ENCODE measurements at regions not wholly inside any gene's neighbourhood (a gene's known extent, or its start where the extent isn't known, plus 50 kb on each side); places are given as distances from the start of the nearest gene placed in this dataset.
"Not testable (repeated sequence)": the region's sequence is repeated elsewhere in the genome, so short reads cannot be mapped to it uniquely, and the experiment has no call there.

DNA sequence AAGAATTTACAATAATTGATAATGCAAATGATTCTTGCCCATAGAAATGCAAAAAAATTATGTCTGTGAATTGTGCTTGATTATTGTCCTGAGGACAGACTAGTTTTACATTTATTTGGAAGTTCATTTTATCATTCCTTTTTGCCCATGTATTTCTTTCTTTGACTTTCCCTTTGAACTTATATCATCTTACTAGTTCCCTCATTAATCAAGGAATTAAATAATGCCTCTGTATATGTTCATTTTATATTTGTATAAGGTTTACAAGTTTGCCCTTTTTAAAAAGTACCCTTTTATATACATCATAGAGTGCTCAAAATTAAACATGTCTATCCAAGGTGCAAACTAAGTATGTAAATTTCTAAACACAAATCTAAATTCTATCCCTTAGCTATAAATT lies 501.6 kb downstream of the NTRK2 start:
- no peak overlapping the region for H3K4me3 ChIP-seq (replicated peaks; ENCODE audit: low read depth, low read length)
- DNase-seq (ENCODE audit: extremely low read depth, low read depth), result no peak
- TF ChIP-seq, protein P1, sequence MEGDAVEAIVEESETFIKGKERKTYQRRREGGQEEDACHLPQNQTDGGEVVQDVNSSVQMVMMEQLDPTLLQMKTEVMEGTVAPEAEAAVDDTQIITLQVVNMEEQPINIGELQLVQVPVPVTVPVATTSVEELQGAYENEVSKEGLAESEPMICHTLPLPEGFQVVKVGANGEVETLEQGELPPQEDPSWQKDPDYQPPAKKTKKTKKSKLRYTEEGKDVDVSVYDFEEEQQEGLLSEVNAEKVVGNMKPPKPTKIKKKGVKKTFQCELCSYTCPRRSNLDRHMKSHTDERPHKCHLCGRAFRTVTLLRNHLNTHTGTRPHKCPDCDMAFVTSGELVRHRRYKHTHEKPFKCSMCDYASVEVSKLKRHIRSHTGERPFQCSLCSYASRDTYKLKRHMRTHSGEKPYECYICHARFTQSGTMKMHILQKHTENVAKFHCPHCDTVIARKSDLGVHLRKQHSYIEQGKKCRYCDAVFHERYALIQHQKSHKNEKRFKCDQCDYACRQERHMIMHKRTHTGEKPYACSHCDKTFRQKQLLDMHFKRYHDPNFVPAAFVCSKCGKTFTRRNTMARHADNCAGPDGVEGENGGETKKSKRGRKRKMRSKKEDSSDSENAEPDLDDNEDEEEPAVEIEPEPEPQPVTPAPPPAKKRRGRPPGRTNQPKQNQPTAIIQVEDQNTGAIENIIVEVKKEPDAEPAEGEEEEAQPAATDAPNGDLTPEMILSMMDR (IDR thresholded peaks at IDR 0.05; ENCODE audit: low read depth, low read length, missing control alignments), result no peak

DNA sequence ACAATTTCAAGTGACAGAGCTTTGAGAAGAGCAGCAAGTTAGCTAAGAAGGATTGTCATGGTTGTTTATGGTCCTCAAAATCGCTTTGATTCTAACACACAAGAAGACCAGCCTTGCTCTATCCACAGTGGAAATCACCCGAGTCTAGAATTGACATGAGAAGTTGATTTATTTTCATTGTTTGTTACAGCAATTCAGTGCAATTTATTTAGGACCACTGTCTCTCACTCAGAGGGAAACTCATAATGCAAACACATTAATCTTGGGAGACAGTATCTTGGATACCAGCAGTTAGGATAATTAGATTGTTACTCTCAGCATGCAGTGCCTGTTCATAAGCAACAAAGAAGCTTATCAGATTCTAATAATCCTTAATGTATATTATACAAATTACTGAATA lies 498.9 kb downstream of the NTRK2 start:
- no peak overlapping the region for H3K4me3 ChIP-seq (replicated peaks; ENCODE audit: low read depth, low read length)
- DNase-seq (ENCODE audit: extremely low read depth, low read depth), result no peak
- TF ChIP-seq, protein P1 (IDR thresholded peaks at IDR 0.05; ENCODE audit: low read depth, low read length, missing control alignments), result no peak

DNA sequence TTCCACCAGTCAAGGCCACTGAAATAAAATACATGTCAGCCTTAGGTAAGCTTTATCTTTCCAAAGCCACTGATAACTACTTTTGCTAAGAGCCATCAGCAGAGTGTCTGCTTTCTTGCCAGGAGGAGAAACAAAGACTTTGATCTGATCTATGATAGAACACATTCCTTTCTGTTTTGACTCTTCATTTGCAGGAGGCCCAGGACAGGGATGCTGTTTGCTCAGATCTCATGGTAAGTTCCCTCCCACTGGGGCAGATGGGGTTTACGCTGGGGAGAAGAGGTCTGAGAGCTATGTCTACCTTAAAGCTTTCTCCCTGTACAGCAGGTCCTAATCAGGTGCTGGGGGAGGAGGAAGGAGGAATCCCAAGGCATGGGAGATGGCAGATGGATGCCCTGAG lies 497.6 kb downstream of the NTRK2 start:
- DNase-seq (ENCODE audit: extremely low read depth, low read depth), result no peak
- TF ChIP-seq, protein P1 (IDR thresholded peaks at IDR 0.05; ENCODE audit: low read depth, low read length, missing control alignments), result no peak

DNA sequence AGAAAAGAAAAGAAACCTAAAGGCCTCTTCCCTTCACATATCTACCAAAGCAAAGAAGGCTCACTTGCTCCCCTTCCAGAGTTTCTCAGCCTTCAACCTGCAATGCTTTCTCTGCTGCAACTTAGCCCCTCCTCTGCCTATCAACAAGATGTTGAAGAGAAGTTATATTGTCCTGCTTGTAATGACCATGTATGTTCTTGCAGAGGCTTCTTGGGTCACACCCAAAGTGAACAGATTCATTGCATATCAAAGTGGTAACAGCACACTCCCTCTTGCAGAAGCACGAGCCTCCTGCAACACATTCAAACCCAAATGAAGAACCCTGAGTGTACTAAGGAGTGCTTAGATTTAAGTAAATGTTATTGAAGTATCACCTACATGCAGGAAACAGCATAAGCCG lies 494.3 kb downstream of the NTRK2 start:
- TF ChIP-seq, protein P1 (IDR thresholded peaks at IDR 0.05; ENCODE audit: low read depth, low read length, missing control alignments), result no peak
- DNase-seq (ENCODE audit: extremely low read depth, low read depth), result no peak
- H3K4me3 ChIP-seq (replicated peaks; ENCODE audit: low read depth, low read length), result no peak overlapping the region

More for the DNA sequence above, 497.6 kb downstream of the NTRK2 start:
- H3K4me3 ChIP-seq (replicated peaks; ENCODE audit: low read depth, low read length), result no peak overlapping the region

DNA sequence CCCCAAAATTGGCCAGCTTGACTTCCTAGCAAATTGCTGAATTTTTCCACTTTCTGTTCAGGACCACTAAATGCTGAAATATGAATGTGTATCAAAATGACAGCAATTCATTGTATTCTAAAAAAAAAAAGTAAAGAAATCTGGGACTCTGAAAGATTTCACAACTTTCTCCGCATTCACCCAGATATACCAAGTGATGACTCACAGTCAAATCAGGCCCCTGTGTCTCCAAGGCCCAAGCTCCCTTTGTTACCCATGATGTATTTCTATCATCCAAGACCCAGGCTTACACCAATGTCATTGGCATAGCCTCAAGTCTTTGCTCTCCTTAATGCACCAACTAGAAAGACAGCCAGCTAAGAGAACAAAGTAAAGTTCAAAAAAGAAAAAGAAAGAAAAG lies 493.9 kb downstream of the NTRK2 start:
- TF ChIP-seq, protein P1 (IDR thresholded peaks at IDR 0.05; ENCODE audit: low read depth, low read length, missing control alignments), result no peak
- H3K4me3 ChIP-seq (replicated peaks; ENCODE audit: low read depth, low read length), result no peak overlapping the region
- no peak for DNase-seq (ENCODE audit: extremely low read depth, low read depth)

DNA sequence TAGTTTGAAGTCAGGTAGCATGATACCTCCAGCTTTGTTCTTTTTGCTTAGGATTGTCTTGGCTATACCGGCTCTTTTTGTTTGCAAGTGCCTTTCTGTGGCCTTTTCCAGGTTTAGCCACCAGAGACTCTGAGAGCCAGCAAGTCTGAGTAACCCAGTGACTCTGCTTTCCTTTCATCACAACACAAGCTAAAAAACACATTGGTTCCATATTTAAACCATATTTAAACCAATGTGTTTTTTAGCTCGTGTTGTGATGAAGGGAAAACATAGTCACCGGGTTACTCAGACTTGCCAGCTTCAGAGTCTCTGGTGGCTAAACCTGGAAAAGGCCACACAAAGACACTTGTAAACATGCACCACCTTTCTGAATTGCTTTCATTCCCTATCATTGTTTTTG lies 493.3 kb downstream of the NTRK2 start:
- no peak overlapping the region for H3K4me3 ChIP-seq (replicated peaks; ENCODE audit: low read depth, low read length)
- TF ChIP-seq, protein P1 (IDR thresholded peaks at IDR 0.05; ENCODE audit: low read depth, low read length, missing control alignments), result no peak
- DNase-seq (ENCODE audit: extremely low read depth, low read depth), result no peak

DNA sequence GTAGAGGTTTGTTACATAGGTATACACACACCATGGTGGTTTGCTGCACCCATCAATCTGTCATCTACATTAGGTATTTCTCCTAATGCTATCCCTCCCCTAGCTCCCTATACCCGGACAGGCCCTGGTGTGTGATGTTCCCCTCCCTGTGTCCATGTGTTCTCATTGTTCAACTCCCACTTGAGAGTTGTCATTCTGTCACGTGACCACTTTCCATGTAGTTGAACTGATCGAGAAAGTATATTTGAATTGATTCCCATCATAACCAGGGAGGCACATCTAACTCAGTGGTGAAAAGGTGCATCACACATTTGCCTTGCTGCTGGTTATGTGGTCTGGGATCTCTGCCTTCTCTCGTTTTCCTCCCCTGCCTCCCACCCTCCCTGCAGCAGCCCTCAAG lies 491.4 kb downstream of the NTRK2 start:
- not testable (repeated sequence) for H3K4me3 ChIP-seq (replicated peaks; ENCODE audit: low read depth, low read length); DNase-seq (ENCODE audit: extremely low read depth, low read depth)

Measured in HFF-Myc (cell line).